SK-N-SH treated with all-trans-retinoic acid at 6 μM for 48 hours (cell line): ENCODE measurements at regions not wholly inside any gene's neighbourhood (a gene's known extent, or its start where the extent isn't known, plus 50 kb on each side); places are given as distances from the start of the nearest gene placed in this dataset.

Experiments
- CSDC2 ChIP-seq: fragments of 250-450 bp; sonication (Bioruptor Pico); IDR thresholded peaks from 2 replicates; pipeline ENCODE4 v1.5.0; 2020; ENCODE audit warnings: mild to moderate bottlenecking, moderate library complexity
- ESRRG ChIP-seq: fragments of 250-450 bp; sonication (Bioruptor Pico); IDR thresholded peaks from 2 replicates; pipeline ENCODE4 v1.6.1; 2021; ENCODE audit warnings: mild to moderate bottlenecking
- RARB ChIP-seq: fragments of 250-450 bp; sonication (Bioruptor Pico); IDR thresholded peaks from 2 replicates; pipeline ENCODE4 v1.8.0; 2021; ENCODE audit warnings: mild to moderate bottlenecking, moderate library complexity
- SNAI2 ChIP-seq: fragments of 250-450 bp; sonication (Bioruptor Pico); IDR thresholded peaks from 2 replicates; pipeline ENCODE4 v1.5.0; 2020; ENCODE audit warnings: mild to moderate bottlenecking, moderate library complexity
- TCF4 ChIP-seq: fragments of 250-450 bp; sonication (Bioruptor Pico); IDR thresholded peaks from 2 replicates; pipeline ENCODE4 v1.8.0; 2021; ENCODE audit warnings: mild to moderate bottlenecking, moderate library complexity, borderline replicate concordance
- ZC3H10 ChIP-seq: fragments of 250-450 bp; sonication (Bioruptor Pico); IDR thresholded peaks from 2 replicates; pipeline ENCODE4 v1.5.1; 2021; ENCODE audit warnings: mild to moderate bottlenecking, moderate library complexity
- ZFP3 ChIP-seq: fragments of 250-450 bp; sonication (Bioruptor Pico); IDR thresholded peaks from 2 replicates; pipeline ENCODE4 v1.5.0; 2020; ENCODE audit warnings: mild to moderate bottlenecking, moderate library complexity
- ZFP30 ChIP-seq: fragments of 450-650 bp; formaldehyde crosslinking; IDR thresholded peaks from 2 replicates; pipeline ENCODE4 v1.5.0; 2022; ENCODE audit warnings: mild to moderate bottlenecking, moderate library complexity
- ZNF70 ChIP-seq: fragments of 450-650 bp; formaldehyde crosslinking; IDR thresholded peaks from 2 replicates; pipeline ENCODE4 v1.5.0; 2020; ENCODE audit warnings: mild to moderate bottlenecking, moderate library complexity
- ZNF8 ChIP-seq: fragments of 450-650 bp; formaldehyde crosslinking; IDR thresholded peaks from 2 replicates; pipeline ENCODE4 v1.5.0; 2020; ENCODE audit warnings: mild to moderate bottlenecking, moderate library complexity
- TF ChIP-seq, protein P1 (sequence below): fragments of 250-450 bp; sonication (Bioruptor Pico); IDR thresholded peaks from 2 replicates; pipeline ENCODE4 v1.8.0; 2020; ENCODE audit warnings: mild to moderate bottlenecking, moderate library complexity, borderline replicate concordance

GRCh38 chr2:217372794-217373193, 512.9 kb upstream of the TNP1 start:
- TF ChIP-seq ZC3H10 (CRISPR knock-in tag) (no peak), SNAI2 (CRISPR knock-in tag) (no peak), TCF4 (CRISPR knock-in tag) (no peak), CSDC2 (CRISPR knock-in tag) (no peak), ESRRG (CRISPR knock-in tag) (no peak), RARB (CRISPR knock-in tag) (no peak), ZFP3 (CRISPR knock-in tag) (no peak), ZFP30 (CRISPR knock-in tag) (no peak), ZNF8 (CRISPR knock-in tag) (no peak), ZNF70 (CRISPR knock-in tag) (no peak)
- TF ChIP-seq, protein P1, sequence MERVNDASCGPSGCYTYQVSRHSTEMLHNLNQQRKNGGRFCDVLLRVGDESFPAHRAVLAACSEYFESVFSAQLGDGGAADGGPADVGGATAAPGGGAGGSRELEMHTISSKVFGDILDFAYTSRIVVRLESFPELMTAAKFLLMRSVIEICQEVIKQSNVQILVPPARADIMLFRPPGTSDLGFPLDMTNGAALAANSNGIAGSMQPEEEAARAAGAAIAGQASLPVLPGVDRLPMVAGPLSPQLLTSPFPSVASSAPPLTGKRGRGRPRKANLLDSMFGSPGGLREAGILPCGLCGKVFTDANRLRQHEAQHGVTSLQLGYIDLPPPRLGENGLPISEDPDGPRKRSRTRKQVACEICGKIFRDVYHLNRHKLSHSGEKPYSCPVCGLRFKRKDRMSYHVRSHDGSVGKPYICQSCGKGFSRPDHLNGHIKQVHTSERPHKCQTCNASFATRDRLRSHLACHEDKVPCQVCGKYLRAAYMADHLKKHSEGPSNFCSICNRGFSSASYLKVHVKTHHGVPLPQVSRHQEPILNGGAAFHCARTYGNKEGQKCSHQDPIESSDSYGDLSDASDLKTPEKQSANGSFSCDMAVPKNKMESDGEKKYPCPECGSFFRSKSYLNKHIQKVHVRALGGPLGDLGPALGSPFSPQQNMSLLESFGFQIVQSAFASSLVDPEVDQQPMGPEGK (CRISPR knock-in tag), result no peak
